Endodermal cell (in vitro differentiated cells): ENCODE measurements at regions not wholly inside any gene's neighbourhood (a gene's known extent, or its start where the extent isn't known, plus 50 kb on each side); places are given as distances from the start of the nearest gene placed in this dataset.
"Not testable (repeated sequence)": the region's sequence is repeated elsewhere in the genome, so short reads cannot be mapped to it uniquely, and the experiment has no call there.

Experiments
- DNase-seq: peaks from one replicate; pipeline ENCODE4 v3.0.0-alpha.2; 2017
- H3K27ac ChIP-seq: 2 replicates; pipeline ENCODE4 v1.5.1; 2013; ENCODE audit warnings: mild to moderate bottlenecking, low read depth, low read length, moderate library complexity
- H3K27me3 ChIP-seq: 2 replicates; pipeline ENCODE4 v1.6.1; 2013; ENCODE audit warnings: mild to moderate bottlenecking, low read length, moderate library complexity; ENCODE audit not compliant: insufficient read depth, control insufficient read depth, poor library complexity, severe bottlenecking
- H3K36me3 ChIP-seq: 2 replicates; pipeline ENCODE4 v1.7.0; 2013; ENCODE audit warnings: mild to moderate bottlenecking, low read length, moderate library complexity; ENCODE audit not compliant: control insufficient read depth, insufficient read depth
- H3K4me1 ChIP-seq: one replicate; pipeline ENCODE4 v1.7.0; 2013; ENCODE audit warnings: low read length; ENCODE audit not compliant: control insufficient read depth, insufficient read depth
- H3K4me3 ChIP-seq: 2 replicates; pipeline ENCODE4 v1.5.1; 2013; ENCODE audit warnings: mild to moderate bottlenecking, low read length, moderate library complexity
- H3K9ac ChIP-seq: 2 replicates; pipeline ENCODE4 v1.6.1; 2013; ENCODE audit warnings: mild to moderate bottlenecking, low read length, moderate library complexity; ENCODE audit not compliant: poor library complexity, severe bottlenecking; ENCODE audit errors: extremely low read depth
- H3K9me3 ChIP-seq: 2 replicates; pipeline ENCODE4 v1.6.1; 2013; ENCODE audit warnings: mild to moderate bottlenecking, low read length, moderate library complexity; ENCODE audit not compliant: control insufficient read depth
- H3K27ac Mint-ChIP-seq: 2 replicates; pipeline ENCODE4 v1.8.0; 2020; ENCODE audit warnings: mixed read lengths
- H3K27me3 Mint-ChIP-seq: 2 replicates; pipeline ENCODE4 v1.8.0; 2021; ENCODE audit warnings: mild to moderate bottlenecking, mixed read lengths; ENCODE audit not compliant: insufficient read depth
- H3K36me3 Mint-ChIP-seq: 2 replicates; pipeline ENCODE4 v1.8.0; 2020; ENCODE audit warnings: low read depth, mixed read lengths
- H3K4me1 Mint-ChIP-seq: 2 replicates; pipeline ENCODE4 v1.8.0; 2020; ENCODE audit warnings: mixed read lengths
- H3K4me3 Mint-ChIP-seq: 2 replicates; pipeline ENCODE4 v1.8.0; 2020; ENCODE audit warnings: mild to moderate bottlenecking, moderate library complexity, mixed read lengths
- H3K9me3 Mint-ChIP-seq: 2 replicates; pipeline ENCODE4 v1.8.0; 2020; ENCODE audit warnings: mild to moderate bottlenecking, mixed read lengths
- WGBS, 2 experiments: methylation state at CpG; one replicate each; pipeline versions ENCODE4 v1.1.5 to v1.1.7; 2013; ENCODE audit warnings: missing lambda C conversion rate in 2 of 2, mixed read lengths in 1 of 2; ENCODE audit not compliant: insufficient coverage in 1 of 2, insufficient read length in 1 of 2; 5-methylcytosine and 5-hydroxymethylcytosine counted together

- not testable (repeated sequence) for H3K9me3 Mint-ChIP-seq, H3K27me3 ChIP-seq, H3K9me3 ChIP-seq, H3K4me1 Mint-ChIP-seq, H3K36me3 Mint-ChIP-seq, H3K9ac ChIP-seq, H3K4me3 Mint-ChIP-seq, H3K27ac Mint-ChIP-seq, H3K4me1 ChIP-seq, H3K4me3 ChIP-seq, H3K27me3 Mint-ChIP-seq, DNase-seq, H3K27ac ChIP-seq, H3K36me3 ChIP-seq
- 90% methylated on average over 8 of the region's 11 CpGs; no CpG with 5 or more reads in 1 of the 2 experiments for WGBS, 2 experiments
Measured at GRCh38 chr9:39534897-39535296, 179.4 kb downstream of the SPATA31A1 start.

DNA sequence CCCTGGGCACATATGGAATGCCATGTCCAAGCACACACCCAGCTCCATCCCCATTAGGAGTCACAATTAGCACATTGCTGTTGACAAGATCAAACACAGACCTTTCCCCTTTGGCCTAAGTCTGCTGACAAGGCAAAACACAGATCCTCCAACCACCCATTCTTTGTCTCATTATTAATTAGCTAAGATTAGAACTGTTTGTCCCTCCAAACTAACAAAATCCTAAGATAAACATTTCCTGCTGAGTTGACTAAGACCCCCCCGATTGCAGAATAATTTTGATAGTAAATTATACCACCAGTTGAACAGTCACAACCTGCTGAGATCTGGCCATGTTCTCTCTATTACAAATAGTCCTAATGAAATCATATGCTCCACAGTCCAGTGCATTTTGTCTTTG lies 186.7 kb downstream of the SPATA31A1 start:
- H3K4me3 Mint-ChIP-seq, H3K27me3 Mint-ChIP-seq, H3K9ac ChIP-seq, H3K9me3 ChIP-seq, H3K27me3 ChIP-seq, H3K27ac Mint-ChIP-seq, H3K27ac ChIP-seq, H3K4me3 ChIP-seq, DNase-seq, H3K36me3 ChIP-seq, H3K36me3 Mint-ChIP-seq, H3K4me1 Mint-ChIP-seq, H3K4me1 ChIP-seq: not testable (repeated sequence)
- no CpG with 5 or more reads among the region's 1 CpG for WGBS, 2 experiments
- H3K9me3 Mint-ChIP-seq: peaks cover 22% of the 10 kb centered on the region

DNA sequence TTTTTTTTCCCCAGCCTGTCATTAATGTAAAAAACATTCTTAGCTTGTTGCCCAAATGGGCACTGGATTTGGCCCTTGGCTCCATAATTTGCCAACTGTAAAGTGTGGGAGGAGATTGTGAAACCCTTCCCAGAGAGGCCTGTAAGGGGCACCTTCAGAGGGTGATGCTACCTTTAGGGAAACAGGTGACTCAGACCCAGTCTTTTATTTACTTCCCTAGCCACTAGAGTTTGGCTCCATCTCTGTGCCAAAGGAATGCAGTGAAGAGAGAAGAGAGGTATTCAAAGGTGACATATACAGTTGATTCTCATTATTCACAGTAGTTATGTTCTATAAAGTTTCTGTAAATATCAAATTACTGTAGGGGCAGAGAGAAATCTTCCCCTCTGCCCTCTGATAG lies 189.6 kb downstream of the SPATA31A1 start:
- H3K27me3 ChIP-seq, H3K4me3 Mint-ChIP-seq, H3K4me1 Mint-ChIP-seq, H3K36me3 ChIP-seq, H3K27ac ChIP-seq, H3K9me3 ChIP-seq, H3K36me3 Mint-ChIP-seq, H3K4me1 ChIP-seq, H3K27ac Mint-ChIP-seq, H3K27me3 Mint-ChIP-seq, H3K4me3 ChIP-seq, DNase-seq, H3K9ac ChIP-seq: not testable (repeated sequence)
- peaks cover 24% of the 10 kb centered on the region for H3K9me3 Mint-ChIP-seq

- H3K27me3 ChIP-seq, DNase-seq, H3K4me3 Mint-ChIP-seq, H3K4me3 ChIP-seq, H3K27ac ChIP-seq, H3K36me3 ChIP-seq, H3K36me3 Mint-ChIP-seq, H3K9me3 ChIP-seq, H3K9me3 Mint-ChIP-seq, H3K9ac ChIP-seq, H3K27me3 Mint-ChIP-seq, H3K4me1 ChIP-seq: not testable (repeated sequence)
- H3K4me1 Mint-ChIP-seq: peaks cover 12% of the 10 kb centered on the region
- H3K27ac Mint-ChIP-seq: peak overlapping the region; percentile 79
- no CpG with 5 or more reads among the region's 2 CpGs for WGBS, 2 experiments
Measured at GRCh38 chr9:39550573-39550972, 195.1 kb downstream of the SPATA31A1 start.

DNA sequence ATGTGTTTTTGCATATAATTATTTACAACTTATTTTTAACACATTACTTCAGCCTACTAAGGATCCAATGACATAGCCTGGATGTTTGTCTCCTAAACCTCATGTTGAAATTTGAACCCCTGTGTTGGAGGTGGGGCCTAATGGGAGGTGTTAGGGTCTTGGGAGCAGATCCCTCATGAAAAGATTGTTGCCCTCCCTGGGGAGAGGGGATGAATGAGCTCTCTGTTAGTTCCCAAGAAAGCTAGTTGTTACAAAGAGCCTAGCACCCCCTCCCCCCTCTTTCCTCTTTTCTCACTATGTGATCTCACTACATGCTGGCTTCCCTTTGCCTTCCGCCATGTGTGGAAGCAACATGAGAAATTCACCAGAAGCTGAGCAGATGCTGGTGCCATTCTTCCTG lies 196.1 kb downstream of the SPATA31A1 start:
- H3K4me3 ChIP-seq, H3K36me3 ChIP-seq, H3K27me3 ChIP-seq, H3K4me1 ChIP-seq, H3K9ac ChIP-seq, H3K9me3 Mint-ChIP-seq, H3K9me3 ChIP-seq, H3K36me3 Mint-ChIP-seq, H3K27me3 Mint-ChIP-seq: not testable (repeated sequence)
- 39% methylated on average over 1 of the region's 1 CpG; no CpG with 5 or more reads in 1 of the 2 experiments for WGBS, 2 experiments
- peak overlapping the region; percentile 84 for H3K27ac ChIP-seq
- peak; percentile 83 for DNase-seq
- Mint-ChIP-seq H3K27ac (peak overlapping the region; percentile 92), H3K4me1 (peaks cover 12% of the 10 kb centered on the region), H3K4me3 (peak overlapping the region; percentile 38)

DNA sequence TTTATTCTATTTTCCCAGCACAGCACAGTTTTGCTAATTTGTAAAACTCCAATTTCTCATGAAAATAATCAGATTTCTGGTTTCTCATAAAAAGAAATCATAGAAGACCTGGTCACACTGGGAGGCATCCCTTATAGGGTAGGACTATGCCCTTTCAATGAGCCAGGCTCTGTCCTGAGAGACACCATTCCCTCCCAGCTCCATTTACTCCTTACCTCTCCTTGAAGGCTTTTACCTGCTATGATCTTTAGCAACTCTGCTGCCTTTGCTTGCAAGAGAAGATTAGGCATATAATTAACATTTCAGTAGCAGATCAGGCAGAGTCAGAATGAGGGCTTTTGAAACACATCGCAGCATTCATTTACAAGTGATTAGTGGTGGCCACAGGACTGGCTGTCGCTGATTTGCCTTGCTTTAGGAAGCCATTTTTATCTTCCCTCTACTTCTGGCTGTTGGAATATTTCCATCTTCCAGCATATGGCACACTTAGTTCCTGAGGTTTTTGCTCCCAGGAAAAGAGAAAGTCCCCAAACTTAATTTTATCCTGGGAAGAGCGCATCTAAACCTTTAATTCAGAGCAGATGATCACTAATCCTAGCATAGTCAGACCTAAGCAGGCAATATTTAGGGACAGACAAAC lies 196.9 kb downstream of the SPATA31A1 start:
- DNase-seq: peak; percentile 40
- H3K27me3 Mint-ChIP-seq, H3K9me3 ChIP-seq, H3K4me1 ChIP-seq, H3K27me3 ChIP-seq, H3K9ac ChIP-seq, H3K36me3 Mint-ChIP-seq, H3K9me3 Mint-ChIP-seq, H3K36me3 ChIP-seq: not testable (repeated sequence)
- peaks cover 12% of the 10 kb centered on the region for H3K4me1 Mint-ChIP-seq
- H3K27ac Mint-ChIP-seq: peak overlapping the region; percentile 92
- H3K4me3 Mint-ChIP-seq: peak overlapping the region; percentile 38
- peak overlapping the region; percentile 53 for H3K4me3 ChIP-seq
- peak overlapping the region; percentile 84 for H3K27ac ChIP-seq
- WGBS, 2 experiments: 3% methylated on average over 2 of the region's 3 CpGs; no CpG with 5 or more reads in 1 of the 2 experiments

DNA sequence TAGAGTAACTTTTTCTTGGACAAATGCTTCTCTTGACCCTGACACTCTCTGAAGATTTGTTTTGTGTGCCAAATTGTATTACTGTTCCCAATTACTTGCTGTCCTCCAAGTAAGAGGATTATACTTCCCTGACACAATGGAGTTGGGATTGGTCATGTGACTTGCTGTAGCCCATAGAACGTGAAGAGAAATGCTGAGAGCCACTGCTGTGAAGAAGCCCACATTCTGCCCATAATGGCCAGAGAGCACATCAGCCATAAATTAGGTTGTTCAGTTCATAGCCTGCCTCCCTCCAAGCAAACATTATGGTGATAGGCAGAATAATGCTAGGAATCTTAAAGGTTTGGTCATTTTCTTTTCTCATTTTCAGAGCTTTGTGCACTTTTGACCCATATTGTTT lies 198.9 kb downstream of the SPATA31A1 start:
- not testable (repeated sequence) for H3K27ac Mint-ChIP-seq, H3K9me3 Mint-ChIP-seq, H3K27ac ChIP-seq, H3K4me3 Mint-ChIP-seq, H3K4me3 ChIP-seq, DNase-seq, H3K27me3 Mint-ChIP-seq, H3K9me3 ChIP-seq, H3K4me1 ChIP-seq, H3K27me3 ChIP-seq, H3K36me3 Mint-ChIP-seq, H3K9ac ChIP-seq, H3K36me3 ChIP-seq
- peaks cover 12% of the 10 kb centered on the region for H3K4me1 Mint-ChIP-seq
- no CpG with 5 or more reads among the region's 1 CpG for WGBS, 2 experiments
